GM12874 (cell line): ENCODE measurements at regions not wholly inside any gene's neighbourhood (a gene's known extent, or its start where the extent isn't known, plus 50 kb on each side); places are given as distances from the start of the nearest gene placed in this dataset.

Experiments
- TF ChIP-seq, protein P1 (sequence below): IDR thresholded peaks from 2 replicates; pipeline ENCODE4 v1.5.1; 2011; ENCODE audit warnings: low read depth, mild to moderate bottlenecking, control low read depth, low read length, moderate library complexity; ENCODE audit not compliant: insufficient read depth

DNA sequence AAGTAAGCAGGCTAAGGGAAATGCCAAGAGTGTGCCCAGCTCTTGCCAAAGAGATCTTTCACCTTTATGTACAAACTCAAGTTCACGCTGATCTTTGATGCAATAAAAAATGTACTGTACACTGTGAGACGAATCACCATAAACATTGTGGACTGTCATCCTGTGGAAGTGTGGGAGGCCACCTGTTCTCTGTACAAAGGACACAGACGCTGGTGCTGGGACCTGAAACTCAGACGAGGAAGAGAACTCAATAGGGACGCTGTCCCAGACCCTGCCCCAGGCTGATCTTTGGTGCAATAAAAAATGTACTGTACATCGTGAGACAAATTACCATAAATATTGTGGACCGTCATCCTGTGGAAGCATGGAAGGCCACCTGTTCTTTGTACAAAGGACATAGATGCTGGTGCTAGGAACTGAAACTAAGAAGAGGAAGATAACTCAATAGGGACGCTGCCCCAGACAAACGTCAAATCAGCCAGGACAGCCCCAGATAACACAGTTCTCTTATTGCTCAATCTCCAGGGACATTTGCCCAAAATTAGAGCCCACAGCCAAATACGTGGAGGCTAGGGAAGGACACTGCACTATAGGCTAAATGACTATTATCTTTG, 312.7 kb upstream of the SGK1 start:
- TF ChIP-seq, protein P1, sequence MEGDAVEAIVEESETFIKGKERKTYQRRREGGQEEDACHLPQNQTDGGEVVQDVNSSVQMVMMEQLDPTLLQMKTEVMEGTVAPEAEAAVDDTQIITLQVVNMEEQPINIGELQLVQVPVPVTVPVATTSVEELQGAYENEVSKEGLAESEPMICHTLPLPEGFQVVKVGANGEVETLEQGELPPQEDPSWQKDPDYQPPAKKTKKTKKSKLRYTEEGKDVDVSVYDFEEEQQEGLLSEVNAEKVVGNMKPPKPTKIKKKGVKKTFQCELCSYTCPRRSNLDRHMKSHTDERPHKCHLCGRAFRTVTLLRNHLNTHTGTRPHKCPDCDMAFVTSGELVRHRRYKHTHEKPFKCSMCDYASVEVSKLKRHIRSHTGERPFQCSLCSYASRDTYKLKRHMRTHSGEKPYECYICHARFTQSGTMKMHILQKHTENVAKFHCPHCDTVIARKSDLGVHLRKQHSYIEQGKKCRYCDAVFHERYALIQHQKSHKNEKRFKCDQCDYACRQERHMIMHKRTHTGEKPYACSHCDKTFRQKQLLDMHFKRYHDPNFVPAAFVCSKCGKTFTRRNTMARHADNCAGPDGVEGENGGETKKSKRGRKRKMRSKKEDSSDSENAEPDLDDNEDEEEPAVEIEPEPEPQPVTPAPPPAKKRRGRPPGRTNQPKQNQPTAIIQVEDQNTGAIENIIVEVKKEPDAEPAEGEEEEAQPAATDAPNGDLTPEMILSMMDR: no peak

DNA sequence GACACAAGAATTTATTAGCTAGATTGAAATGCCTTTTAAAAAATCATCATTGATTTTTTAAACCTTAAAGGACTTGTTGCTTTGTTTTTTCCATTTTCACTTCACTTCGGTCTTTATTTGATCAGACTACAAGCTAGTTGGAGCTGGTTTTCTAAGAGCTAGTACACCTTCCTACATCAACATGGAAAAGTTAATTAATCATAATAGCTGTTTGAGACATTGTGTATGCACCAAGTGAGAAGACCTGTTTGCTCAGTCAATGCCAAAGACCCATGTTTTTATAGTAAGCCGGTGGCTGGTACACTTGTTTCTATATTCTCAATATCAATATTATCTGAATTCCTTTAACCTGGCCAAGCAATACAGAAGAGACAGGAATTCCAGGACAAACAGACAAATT, 310.2 kb upstream of the SGK1 start:
- TF ChIP-seq, protein P1: no peak

DNA sequence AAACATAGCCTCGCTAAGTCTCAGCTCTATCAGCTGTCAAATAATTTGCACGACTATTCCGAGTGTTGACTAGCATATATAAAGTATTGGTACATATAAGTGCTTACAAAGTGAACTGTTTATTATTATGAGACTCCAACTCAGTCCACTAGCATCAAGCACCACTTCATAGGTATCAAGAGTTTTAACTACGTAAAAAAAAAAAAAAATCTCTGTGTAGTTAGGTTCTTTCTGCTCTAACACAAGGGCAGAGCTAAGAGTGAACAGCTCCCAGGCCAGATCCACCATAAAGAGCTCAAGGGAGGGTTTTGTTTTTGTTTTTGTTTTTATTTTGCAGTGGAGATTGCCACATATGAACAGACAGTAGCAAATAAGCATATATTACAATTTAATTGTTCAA, 309.8 kb upstream of the SGK1 start:
- TF ChIP-seq, protein P1: no peak

DNA sequence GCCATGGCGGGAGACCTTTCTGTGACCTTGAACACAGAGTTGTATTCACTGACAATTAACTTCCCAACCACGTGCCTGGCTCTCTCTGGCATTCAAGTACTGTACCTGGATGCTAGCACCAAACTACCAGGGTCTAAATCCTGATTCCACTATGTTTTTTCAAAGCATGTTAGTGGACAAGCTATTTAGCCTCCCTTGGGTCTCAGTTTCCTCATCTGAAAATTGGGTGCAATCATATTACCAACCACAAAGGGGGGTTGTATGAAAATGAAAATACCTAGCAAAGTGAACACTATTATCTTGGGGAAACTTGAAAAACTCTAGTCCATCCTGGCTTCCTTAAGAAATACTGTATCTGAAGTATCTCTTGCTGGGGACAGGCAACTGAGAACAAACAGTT, 308.7 kb upstream of the SGK1 start:
- TF ChIP-seq, protein P1: no peak

DNA sequence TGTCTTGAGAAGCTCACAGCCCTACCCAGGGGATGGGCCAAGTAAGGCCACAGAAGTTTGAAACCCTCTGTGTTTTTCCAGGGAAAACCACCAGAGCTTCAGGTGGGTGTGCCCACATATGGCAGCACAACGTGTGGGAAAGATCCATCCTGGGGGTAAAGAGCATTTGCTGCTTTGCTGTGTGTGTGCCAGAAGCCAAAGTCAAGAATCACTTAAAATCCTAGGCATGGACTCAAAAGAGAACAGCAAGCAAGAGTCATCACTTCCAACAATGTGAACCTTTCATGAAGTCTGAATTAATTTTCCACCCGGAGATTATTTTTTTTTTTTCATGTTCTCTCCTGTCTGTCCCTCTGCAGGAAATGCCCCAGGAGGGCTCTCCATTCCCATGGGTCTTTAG, 308.2 kb upstream of the SGK1 start:
- TF ChIP-seq, protein P1: no peak

DNA sequence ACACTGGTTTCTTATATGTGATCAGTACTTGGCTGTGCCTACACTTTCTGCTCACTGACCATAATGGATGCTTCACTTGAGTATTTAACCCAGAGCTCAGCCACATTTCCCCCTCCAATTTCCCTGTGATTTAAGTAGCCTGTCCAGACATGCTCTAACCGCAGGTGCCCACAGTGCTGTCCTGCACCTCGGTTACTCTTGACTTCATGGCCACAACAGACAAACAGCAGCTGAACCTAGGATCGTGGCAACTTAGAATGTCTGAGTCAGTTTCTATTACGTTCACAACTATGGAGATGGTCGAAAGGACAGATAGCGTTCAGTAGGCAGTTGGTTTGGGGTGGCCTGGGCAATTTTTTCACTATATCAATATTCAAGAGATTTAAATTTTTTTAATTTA, 306.9 kb upstream of the SGK1 start:
- TF ChIP-seq, protein P1: no peak

DNA sequence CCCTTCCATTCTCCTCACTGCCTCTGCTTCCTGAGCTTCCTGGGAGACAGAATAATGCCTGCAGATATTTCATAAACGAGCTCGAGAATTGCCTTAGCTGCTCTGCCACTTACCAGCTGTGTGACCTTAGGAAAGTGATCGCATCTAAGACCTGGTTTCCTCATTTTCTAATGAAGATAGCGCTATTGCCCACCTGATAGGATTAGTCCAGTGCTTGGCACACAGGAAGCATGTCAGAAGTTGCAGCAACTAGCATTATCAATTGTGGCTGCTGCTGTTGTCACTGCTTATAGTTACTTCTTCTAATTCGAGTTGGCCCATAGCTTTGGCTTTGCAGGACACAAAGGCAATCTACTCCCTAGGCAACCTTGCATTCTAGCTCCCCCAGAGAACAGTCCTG, 305.5 kb upstream of the SGK1 start:
- TF ChIP-seq, protein P1: no peak
